ENCODE measurements at regions not wholly inside any gene's neighbourhood (a gene's known extent, or its start where the extent isn't known, plus 50 kb on each side); places are given as distances from the start of the nearest gene placed in this dataset.
A peak's percentile ranks its signal among the peaks of the same experiment; 100 is the strongest.

GRCh38 chr14:65320661-65321308, 91.7 kb upstream of the FUT8 start:
- no peak for DNase-seq (ENCODE audit: low spot score)

DNA sequence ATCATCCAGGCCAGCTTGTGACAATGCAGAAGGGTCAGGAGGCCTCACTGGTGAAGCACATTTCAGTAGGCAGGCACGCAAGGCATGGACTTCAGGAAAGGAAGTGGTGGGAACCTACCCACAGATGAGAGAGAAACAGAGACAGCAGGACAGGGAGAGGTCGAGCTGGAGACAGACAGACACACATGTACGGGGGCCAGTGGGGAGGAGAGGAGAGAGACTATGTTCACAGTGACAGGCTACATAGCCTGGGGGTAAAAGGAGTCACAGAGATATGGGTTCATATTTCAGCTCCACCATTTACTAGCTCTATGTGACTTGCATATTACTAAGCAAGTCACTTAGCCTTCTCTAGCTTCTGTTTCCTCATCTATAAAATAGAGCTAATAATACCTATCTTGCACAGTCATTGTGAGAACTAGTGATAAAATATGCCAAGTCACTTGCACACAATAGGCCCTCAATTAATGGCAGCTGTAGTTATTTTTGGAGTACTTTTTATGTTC, 91.1 kb upstream of the FUT8 start:
- DNase-seq (ENCODE audit: low spot score): no peak

- DNase-seq (ENCODE audit: low spot score): no peak
Measured at GRCh38 chr14:65329481-65329880, 83.0 kb upstream of the FUT8 start.

DNA sequence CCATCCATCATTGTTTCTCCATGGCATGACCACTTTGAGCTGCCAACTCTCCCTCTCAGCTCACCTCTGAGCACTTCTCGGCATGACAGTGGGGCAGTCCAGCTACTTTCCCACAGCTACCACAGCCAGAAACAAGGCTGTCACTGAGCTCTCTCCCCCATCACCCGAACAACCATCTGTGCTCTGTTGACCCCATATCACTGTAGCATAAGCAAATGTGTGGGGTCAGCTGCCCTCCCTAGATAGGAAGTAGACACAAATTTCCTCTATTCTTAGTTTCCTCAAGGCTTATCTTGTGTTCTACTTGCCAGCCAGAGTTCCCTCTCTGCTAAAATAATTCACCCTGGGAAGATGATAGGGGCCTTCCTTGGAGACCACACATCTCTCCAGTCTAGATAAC, 82.6 kb upstream of the FUT8 start:
- no peak for DNase-seq (ENCODE audit: low spot score)

GRCh38 chr14:65330416-65330815, 82.1 kb upstream of the FUT8 start:
- no peak for DNase-seq (ENCODE audit: low spot score)

- DNase-seq (ENCODE audit: low spot score): no peak
Measured at GRCh38 chr14:65331652-65332051, 80.9 kb upstream of the FUT8 start.

DNA sequence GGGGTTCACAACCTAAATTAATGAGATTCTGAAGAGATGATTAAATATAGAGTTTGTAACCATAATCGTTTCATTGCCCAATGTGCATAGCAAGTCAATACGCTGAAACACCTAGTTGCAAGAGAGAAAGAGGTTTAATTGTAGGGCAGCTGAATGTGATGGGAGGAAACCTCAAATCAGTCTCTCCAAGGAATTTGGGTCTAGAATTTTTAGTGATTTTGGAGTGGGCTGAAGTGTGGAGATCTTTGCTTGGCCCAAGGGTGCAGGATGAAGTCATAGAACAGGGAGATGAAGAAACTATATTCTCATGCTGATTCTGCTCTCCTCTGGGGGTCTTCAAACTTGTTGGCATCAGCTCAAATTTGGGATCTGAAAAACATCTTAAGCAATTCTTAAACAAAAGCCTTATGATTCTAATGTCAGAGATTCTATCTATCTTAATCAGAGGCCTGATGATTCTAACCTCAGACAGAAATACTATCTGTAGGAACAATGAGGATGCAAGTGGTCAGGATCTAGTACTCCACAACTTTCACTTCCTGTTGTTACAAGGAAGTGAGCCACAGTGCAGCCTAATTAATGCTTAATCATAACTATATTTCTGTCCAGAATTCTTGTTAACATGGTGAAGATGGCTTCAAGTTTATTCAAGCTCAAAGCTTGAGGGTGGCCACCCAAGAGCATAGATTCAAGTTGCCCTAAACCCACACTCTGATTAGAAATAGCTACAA, 80.2 kb upstream of the FUT8 start:
- DNase-seq (ENCODE audit: low spot score): no peak

DNA sequence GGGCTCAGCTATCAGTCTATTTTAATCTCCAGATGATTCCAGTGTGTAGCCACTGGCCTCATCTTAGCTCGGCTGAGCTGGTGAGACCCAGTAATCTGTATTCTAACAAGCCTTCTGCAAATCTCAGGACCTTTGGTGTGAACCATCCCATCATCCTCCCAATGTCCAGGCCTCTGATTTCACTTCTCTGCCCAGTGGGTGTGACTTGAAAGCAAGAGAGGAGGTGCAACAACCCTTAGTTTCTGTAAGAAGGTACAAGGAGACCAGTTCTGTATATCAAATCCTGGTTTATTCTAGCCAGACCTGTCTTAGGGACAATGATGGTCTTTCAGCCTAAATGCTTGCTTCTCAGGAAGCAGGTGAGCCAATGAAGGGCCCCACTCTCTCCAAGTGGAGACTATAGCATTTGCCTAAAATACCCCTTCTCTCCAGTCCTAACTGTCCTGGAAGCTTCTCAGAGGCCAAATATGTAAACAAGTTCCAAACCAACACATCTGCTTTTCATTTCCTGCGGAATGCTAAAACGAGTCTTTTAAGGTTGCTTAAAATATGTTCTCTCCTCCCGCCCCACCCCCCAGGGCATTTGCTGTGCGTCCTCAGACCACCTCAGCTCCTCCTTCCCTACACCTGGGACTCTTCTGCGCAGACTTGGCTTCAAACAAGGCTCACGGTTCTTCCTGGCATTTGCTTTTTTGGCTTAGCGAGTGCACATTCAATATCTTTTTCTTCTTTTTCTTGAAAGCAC, 78.4 kb upstream of the FUT8 start:
- peak; percentile 21 for DNase-seq (ENCODE audit: low spot score)

DNA sequence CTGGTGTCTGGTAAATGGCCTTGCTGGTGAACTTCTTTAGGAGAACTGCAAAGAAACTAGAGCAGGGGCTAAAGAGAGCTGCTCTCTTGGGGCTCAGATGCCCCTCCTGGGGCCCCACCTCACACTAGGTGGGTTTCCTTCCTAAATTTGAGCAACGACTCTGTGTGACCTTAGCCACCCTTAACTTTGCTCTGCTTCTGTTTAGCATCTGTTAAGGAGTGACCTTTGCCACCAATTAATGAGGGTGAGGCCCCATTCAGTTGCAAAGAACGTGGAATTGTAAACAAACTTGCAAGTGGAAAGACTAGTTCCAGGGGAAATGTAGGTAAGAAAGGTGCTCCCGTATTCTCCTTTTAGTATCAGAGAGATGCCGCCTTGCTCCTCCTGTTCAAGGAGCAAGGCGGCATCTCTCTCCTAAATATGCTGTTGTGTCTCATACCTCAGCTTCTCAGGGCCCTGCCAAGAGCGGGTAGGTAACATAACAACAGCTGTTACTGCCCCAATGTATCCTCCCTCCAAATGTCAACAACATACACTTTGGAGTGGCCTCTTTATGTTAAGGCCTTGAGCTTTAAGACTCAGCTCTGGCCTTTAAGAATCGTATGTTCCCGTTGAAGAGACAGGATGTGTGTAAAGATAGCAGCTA, 77.6 kb upstream of the FUT8 start:
- peak; percentile 52 for DNase-seq (ENCODE audit: low spot score)

GRCh38 chr14:65335411-65335947, 77.1 kb upstream of the FUT8 start:
- no peak for DNase-seq (ENCODE audit: low spot score)

DNA sequence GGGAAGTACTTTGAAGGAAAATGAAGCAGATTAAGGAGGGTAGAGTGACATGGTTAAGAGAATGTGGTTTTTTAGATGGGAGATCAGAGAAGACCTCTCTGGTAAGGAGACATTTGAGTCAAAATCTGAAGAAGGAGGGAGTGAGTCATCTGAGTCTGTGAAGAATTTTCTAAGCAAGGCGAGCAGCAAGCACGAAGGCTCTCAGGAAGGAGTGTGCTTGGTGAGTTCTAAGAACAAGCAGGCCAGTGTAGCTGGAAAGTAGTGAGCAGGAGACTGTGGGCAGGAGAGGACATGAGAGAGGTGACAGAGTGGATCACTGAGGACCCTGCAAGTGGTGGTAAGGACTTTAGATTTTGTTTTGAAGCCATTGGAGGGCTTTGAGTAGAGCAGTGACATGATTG, 76.3 kb upstream of the FUT8 start:
- DNase-seq (ENCODE audit: low spot score): no peak

DNA sequence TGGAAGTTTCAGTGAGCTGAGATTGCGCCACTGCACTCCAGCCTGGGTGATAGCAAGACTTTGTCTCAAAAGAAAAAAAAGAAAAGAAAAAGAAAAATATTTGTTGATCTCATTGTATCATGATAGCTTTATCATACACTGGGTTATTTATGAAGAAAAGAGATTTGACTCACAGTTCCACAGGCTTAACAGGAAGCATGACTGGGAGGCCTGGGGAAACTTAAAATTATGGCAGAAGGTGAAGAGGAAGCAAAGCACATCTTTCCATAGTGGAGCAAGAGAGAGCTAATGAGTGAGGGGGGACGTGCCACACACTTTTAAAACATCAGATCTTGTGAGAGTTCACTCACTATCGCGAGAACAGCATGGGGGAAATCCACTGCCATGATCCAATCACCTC, 72.7 kb upstream of the FUT8 start:
- DNase-seq (ENCODE audit: low spot score): no peak

DNA sequence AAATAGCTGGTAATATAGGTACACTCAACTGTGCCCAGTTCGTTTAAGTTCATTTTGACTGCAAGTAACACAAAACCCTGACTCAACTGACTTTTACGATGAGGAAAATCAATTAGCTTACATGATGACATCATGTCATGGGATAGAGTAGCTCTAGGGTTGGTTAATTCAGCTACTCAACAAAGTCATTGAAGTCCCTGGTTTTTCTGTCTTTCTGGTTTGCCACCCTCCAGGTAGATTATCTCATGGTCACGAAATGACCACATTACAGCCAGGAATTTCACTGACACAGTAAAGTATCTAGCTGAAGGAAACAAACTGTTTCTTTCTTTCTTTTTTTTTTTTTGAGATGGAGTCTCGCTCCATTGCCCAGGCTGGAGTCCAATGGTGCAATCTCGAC, 68.5 kb upstream of the FUT8 start:
- no peak for DNase-seq (ENCODE audit: low spot score)

DNA sequence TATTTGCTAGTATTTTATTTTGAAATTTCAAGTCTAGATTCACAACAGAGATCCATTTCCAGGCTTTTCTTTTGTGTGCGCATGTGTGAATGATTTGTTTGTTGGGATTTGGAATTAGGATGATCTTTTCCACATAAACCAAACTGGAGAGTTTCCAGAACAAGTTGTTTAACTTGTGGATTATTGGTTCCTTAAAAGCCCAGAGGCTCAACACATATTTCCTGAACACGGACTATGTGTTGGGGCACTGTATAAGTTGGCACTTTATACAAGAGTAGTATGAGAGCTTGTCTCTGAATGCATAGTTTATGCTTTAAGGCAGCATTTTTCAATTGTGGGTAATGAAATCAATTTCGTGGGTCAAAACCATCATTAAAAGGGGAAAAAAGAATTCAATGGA, 67.3 kb upstream of the FUT8 start:
- DNase-seq (ENCODE audit: low spot score): no peak

DNA sequence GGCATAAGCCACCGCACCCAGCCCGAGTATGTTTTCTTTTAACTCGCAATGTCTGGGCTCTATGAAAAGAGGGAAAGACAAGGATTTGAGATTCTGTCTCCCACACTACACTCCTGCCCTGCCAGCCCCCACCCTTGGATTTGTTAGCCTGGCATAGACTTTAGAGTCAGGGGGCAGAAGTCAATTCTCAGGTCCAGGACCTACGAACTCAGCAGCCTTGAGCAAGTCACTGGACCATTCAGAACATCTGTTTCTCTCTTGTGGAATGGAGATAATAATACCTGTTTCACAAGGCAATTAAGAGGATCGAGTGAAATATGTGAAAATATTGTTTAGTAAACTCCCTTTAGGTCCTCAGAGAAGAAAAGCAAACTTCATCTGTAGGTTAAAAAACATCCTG, 66.1 kb upstream of the FUT8 start:
- no peak for DNase-seq (ENCODE audit: low spot score)

DNA sequence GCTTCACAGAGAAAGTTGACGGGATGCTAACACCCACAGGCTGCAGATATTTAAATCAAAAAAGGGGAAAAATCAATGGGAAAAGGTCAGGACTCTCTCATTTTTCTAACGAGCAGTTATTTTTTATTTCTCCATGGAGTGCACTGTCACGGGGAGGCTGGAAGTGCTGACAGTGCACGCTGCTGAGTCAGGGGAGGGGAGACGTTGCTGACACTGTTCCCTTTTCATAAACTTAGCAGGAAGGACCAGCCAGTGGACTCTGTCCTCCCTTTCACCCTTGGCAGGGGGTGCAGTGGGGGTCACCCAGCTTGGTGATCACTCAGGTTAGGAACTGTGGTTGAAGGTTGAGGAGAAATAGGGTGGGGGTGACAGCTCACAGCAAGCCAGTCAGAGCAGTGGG, 65.6 kb upstream of the FUT8 start:
- no peak for DNase-seq (ENCODE audit: low spot score)

- DNase-seq (ENCODE audit: low spot score): no peak
Measured at GRCh38 chr14:65348137-65348536, 64.4 kb upstream of the FUT8 start.

DNA sequence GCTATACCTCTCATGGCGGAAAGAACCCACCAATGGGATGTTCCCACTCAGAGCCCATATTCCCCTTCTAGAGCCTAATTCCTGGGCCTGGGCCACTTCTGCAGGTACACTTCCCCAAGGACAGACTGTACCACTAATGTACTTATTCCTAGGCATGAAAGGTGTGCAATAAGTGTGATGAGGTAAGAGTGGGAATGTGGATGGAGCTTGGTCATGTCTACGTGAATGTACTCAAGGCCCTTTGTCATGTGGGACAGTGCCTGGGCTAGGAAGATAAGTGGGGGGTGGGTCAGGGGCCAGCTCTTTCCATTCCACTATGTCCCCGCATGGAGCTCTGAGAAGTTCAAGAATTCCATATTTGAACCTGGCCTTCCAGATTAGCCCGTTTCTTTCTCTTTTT, 63.4 kb upstream of the FUT8 start:
- no peak for DNase-seq (ENCODE audit: low spot score)

GRCh38 chr14:65351493-65352194, 60.9 kb upstream of the FUT8 start:
- no peak for DNase-seq (ENCODE audit: low spot score)

GRCh38 chr14:65352964-65353530, 59.5 kb upstream of the FUT8 start:
- DNase-seq (ENCODE audit: low spot score): no peak

DNA sequence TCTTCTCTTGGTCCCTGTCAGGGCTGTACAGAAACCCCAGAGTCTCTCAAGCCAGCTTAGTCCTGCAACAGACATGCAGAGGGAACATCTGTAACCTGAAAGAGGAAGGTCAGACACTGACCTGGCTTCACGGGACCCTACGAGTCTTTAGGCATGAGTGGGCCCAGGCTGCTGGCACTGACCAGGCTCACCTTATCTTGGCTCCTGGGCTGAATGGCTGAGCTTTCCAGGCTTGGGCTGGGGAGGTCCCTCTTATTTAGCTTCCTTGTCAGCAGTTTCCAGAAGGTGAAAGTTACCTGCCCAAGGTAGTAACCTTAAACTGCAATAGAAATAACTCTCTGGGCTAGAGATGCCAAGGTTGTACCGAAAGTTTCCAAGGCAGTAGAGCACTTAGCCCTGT, 58.4 kb upstream of the FUT8 start:
- no peak for DNase-seq (ENCODE audit: low spot score)
